GOT3 (cell line): ENCODE measurements at regions not wholly inside any gene's neighbourhood (a gene's known extent, or its start where the extent isn't known, plus 50 kb on each side); places are given as distances from the start of the nearest gene placed in this dataset.

Experiments used
- DNase-seq: peaks from one replicate; lab custom pipeline; 2025; ENCODE audit warnings: mixed read lengths; lab: John Stamatoyannopoulos, UW

GRCh38 chr18:43571078-43571689 lies 293.9 kb upstream of the SYT4 start:
- DNase-seq, result no peak

GRCh38 chr18:43572163-43572562 lies 294.9 kb upstream of the SYT4 start:
- no peak for DNase-seq

GRCh38 chr18:43574974-43575373 lies 297.7 kb upstream of the SYT4 start:
- DNase-seq, result no peak

DNA sequence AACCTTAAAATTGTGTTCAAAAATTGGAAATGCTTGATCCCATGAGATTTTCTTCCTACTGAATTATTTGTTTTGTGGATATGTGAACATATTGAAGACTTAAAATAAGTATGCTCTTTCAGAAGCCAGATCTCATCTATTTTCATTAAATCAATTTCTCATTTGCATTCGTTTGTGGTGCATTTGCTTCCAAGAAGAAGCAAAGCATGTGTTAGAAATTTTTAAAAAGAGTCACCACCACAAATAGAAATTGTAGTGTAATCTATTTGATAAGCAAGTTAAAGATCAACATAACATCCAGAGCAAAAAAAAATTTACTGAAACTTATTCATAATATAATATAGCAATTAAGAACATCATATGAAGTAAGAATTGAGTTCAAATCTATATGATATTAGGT lies 300.9 kb upstream of the SYT4 start:
- DNase-seq, result no peak

GRCh38 chr18:43578706-43579105 lies 301.4 kb upstream of the SYT4 start:
- no peak for DNase-seq

DNA sequence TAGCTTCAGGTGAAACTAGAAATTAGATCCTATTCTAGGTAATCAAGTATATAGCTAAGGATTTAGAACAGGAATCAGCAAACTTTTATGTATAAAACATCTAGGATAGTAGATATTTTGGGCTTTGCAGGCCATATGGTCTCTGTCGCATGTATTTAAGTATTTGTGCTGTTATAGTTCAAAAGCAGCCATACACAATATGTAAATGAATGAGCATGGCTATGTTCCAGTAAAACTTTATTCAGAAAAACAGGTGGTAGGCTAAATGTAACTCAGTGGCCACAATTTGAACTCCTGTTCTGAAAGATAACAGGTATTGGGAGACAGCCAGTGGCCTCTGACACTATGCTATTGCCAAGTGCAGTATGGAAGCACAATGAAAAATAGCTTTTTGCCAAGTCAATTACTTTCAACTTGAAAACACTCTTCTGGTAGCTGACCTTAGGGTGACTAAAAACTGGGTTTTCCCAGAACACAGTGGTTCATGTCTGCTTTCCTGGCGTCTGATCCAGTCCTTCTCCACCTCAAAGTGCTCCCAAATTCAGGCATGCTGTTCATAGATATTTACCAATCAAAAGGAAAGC lies 304.7 kb upstream of the SYT4 start:
- no peak for DNase-seq

- DNase-seq, result no peak
Observed at GRCh38 chr18:43587538-43588153, 310.4 kb upstream of the SYT4 start.

- DNase-seq, result no peak
Observed at GRCh38 chr18:43588838-43589237, 311.5 kb upstream of the SYT4 start.

- no peak for DNase-seq
Observed at GRCh38 chr18:43589611-43590151, 312.4 kb upstream of the SYT4 start.

GRCh38 chr18:43590182-43590903 lies 313.1 kb upstream of the SYT4 start:
- DNase-seq, result no peak

- no peak for DNase-seq
Observed at GRCh38 chr18:43592269-43592668, 315.0 kb upstream of the SYT4 start.

DNA sequence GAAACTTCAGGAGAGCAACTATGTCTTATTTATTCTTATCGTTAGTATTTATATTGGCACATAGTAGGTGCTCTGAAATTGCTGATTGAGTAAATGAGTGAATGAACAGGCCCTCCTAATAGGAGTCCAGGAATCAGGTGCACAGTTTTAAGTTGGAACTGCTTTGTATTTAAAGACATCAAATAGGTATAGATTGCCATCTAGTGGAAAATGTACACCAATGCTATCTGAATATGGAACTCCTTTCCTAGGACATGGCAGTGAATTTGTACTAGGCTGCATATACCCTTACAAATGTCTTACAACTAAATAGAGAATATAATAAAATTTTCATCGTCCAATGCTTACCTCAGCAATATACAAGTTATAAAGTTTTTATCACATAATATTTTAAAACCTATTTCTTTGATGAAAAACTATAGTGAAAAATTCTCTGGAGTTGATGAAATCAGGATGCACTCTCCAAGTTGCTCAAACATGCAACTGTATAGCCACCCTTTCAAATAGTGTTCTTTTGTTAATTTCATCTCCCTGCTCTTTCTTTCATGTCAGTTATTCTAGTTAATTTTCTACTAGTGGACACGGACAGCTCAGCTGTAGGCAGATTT lies 318.9 kb upstream of the SYT4 start:
- no peak for DNase-seq

- DNase-seq, result no peak
Observed at GRCh38 chr18:43601432-43601831, 324.1 kb upstream of the SYT4 start.

DNA sequence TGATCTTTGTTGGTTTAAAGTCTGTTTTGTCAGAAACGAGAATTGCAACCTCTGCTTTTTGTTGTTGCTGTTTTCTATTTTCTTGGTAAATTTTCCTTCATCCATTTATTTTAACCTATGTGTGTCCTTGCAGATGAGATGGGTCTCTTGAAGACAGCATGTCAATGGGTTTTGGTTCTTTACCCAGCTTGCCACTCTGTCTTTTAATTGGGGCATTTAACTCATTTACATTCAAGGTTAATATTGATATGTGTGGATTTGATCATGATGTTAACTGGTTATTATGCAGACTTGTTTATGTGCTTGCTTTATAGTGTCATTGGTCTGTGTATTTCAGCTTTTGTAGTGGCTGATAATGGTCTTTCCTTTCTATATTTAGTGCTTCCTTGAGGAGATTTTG lies 327.9 kb upstream of the SYT4 start:
- no peak for DNase-seq

DNA sequence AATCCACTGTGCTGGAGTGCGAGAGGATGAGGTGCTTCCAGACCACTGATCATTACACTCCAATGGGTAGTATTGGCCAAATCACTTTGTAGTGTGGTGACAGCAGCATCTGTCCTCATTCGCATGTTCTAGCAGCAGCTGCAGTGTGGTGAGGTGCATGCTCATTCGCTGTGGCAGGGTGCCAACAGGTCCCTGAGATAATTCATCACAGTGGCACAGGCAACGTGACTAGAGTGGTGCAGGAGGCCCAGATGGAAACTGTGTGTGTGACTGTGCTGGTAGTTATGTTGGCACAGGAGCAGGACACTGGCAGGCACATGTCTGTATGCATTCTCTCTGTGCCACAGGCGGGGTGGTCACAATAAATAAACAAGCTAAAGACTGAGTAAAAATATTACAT lies 329.5 kb upstream of the SYT4 start:
- no peak for DNase-seq

DNA sequence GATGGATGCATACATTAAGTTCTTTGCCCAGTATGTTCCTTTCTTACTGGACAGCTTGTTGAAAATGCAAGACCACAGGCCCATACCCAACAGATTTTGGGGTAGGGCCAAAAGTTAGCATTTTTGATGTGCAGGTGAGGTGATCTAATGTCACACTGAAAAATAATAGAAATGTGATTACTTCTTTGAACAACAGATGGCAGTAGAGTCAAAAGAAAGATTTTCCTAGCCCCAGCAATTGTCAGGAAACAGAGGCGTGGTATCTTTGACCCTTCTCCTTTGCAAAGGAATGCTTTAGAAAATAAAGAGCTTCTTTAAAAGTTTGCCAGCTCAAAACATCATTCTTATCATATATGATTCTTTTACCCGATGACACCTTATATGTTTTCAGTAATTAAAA lies 343.6 kb upstream of the SYT4 start:
- DNase-seq, result no peak

GRCh38 chr18:43622024-43622423 lies 344.7 kb upstream of the SYT4 start:
- DNase-seq, result no peak

GRCh38 chr18:43625582-43625981 lies 348.3 kb upstream of the SYT4 start:
- DNase-seq, result no peak

DNA sequence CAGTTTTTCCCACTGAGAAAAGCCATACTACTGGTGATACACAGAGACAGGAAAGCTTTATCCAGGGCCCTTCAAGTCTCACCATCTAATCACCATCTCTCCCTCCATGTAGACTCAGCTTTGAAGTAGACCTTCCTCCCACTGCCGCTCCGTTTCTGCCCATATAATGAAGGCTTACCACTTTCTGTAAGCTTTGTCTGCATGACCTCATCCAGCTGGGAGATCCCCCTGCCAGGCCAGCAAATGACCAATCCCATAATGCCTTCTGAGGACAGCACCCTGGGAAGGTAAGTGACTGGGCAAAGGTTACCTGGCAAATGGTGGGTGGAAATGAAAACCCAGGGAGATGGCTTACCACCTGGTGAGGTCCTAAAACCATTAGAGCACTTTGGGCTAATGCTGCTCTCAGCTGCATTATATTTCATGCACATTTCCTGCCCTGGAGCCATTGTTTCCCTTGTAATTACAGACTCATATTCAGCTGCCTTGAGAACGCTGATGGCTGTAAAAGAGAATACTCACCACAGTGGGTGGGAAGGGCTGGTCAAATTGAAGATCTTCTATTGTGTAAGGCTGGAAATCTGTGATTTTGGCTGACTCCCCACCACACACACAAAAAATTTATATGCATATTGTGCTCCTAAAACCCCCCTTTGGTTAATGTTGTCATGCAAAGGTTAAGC lies 350.7 kb upstream of the SYT4 start:
- no peak for DNase-seq

GRCh38 chr18:43634994-43635393 lies 357.7 kb upstream of the SYT4 start:
- no peak for DNase-seq

DNA sequence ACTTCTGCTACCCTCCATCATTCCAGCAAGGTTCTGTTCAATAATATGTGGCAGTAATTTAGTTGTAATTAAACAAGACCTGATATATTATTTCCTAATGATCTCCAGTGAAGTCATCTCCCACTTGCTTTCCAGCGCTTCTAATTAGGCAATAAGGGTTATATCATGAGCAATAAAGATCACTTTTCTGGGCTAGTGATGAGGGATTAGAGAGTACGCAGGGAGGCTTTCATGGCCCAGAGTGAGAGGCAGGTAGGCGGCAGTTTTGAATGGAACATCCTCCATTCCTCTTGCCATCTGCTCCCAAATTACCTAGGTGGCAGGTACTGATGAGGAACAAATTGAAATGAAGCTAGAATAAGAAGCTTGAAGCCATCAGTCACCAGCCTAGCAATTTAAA lies 358.1 kb upstream of the SYT4 start:
- DNase-seq, result no peak
